Choroid plexus epithelial cell (primary cell): ENCODE measurements at regions not wholly inside any gene's neighbourhood (a gene's known extent, or its start where the extent isn't known, plus 50 kb on each side); places are given as distances from the start of the nearest gene placed in this dataset.

Source experiments
- DNase-seq: peaks from one replicate; pipeline ENCODE4 v3.0.0-alpha.2; 2010; ENCODE audit warnings: low read depth
- H3K4me3 ChIP-seq: 2 replicates; pipeline ENCODE4 v1.5.1; 2011; ENCODE audit warnings: low read depth, mild to moderate bottlenecking, control low read depth, low read length, moderate library complexity
- CTCF ChIP-seq: conservative IDR thresholded peaks from 2 replicates; pipeline ENCODE4 v1.5.1; 2011; ENCODE audit warnings: low read depth, mild to moderate bottlenecking, control low read depth, inconsistent platforms, low read length, moderate library complexity

GRCh38 chr4:120415896-120416295 is 349.2 kb upstream of the MAD2L1 start:
- DNase-seq, result no peak
- TF ChIP-seq CTCF, result no peak
- H3K4me3 ChIP-seq, result no peak overlapping the region

GRCh38 chr4:120406960-120407359 is 340.3 kb upstream of the MAD2L1 start:
- TF ChIP-seq CTCF, result no peak
- no peak overlapping the region for H3K4me3 ChIP-seq
- DNase-seq, result no peak

- DNase-seq, result peak; percentile 9
- H3K4me3 ChIP-seq, result no peak overlapping the region
- TF ChIP-seq CTCF, result no peak
Observed at GRCh38 chr4:120403296-120403695, 336.6 kb upstream of the MAD2L1 start.

- no peak for TF ChIP-seq CTCF
- H3K4me3 ChIP-seq, result no peak overlapping the region
- no peak for DNase-seq
Observed at GRCh38 chr4:120400441-120400840, 333.8 kb upstream of the MAD2L1 start.

- TF ChIP-seq CTCF, result no peak
- H3K4me3 ChIP-seq, result no peak overlapping the region
- no peak for DNase-seq
Observed at GRCh38 chr4:120399826-120400225, 333.2 kb upstream of the MAD2L1 start.

- no peak for DNase-seq
- no peak for TF ChIP-seq CTCF
Observed at GRCh38 chr4:120395746-120396145, 329.1 kb upstream of the MAD2L1 start.

GRCh38 chr4:120355881-120356280 is 289.2 kb upstream of the MAD2L1 start:
- TF ChIP-seq CTCF, result no peak
- no peak for DNase-seq
- no peak overlapping the region for H3K4me3 ChIP-seq

More at GRCh38 chr4:120395746-120396145, 329.1 kb upstream of the MAD2L1 start:
- no peak overlapping the region for H3K4me3 ChIP-seq
